GM21360 (cell line): ENCODE measurements at regions not wholly inside any gene's neighbourhood (a gene's known extent, or its start where the extent isn't known, plus 50 kb on each side); places are given as distances from the start of the nearest gene placed in this dataset.
"Not testable (repeated sequence)": the region's sequence is repeated elsewhere in the genome, so short reads cannot be mapped to it uniquely, and the experiment has no call there.

Experiments used
- ATAC-seq: cut with Tn5 transposase; IDR thresholded peaks from one replicate; pipeline ENCODE4 v1.9.1; 2021; ENCODE audit warnings: mild to moderate bottlenecking, moderate library complexity; ENCODE audit not compliant: unreplicated experiment

- no peak for ATAC-seq
Observed at GRCh38 chr12:87430444-87430843, 598.8 kb downstream of the C12orf50 start.

DNA sequence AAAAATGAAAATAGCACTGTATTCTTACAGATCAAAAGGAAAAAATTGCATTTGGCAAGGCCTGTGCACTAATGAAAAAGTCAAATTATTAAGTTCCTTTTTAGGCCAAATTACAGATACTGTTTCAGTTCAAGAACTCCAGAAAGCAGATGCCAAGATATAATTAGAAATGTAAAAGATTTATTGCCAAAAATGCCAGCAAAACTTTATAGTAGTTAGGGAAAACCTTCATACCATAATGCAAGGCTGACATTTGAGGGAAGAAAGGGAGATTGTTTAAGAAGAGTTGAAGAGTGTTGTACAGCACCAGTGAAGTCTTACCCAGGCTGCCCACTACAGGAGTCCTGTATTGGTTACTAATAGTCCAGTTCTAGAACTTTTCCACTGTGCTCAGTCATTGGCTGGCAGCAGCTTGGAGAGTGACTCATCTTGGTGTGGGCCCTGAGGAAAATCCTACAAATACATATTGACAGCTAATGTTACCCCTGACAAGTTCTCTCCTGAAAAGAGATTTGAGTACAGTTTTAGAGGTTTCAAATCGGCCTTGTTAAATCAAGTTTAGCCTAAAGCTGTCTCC lies 600.4 kb downstream of the C12orf50 start:
- no peak for ATAC-seq

GRCh38 chr12:87427770-87428169 lies 601.4 kb downstream of the C12orf50 start:
- ATAC-seq, result no peak

- no peak for ATAC-seq
Observed at GRCh38 chr12:87425942-87426554, 603.2 kb downstream of the C12orf50 start.

- not testable (repeated sequence) for ATAC-seq
Observed at GRCh38 chr12:87421233-87421632, 608.0 kb downstream of the C12orf50 start.

DNA sequence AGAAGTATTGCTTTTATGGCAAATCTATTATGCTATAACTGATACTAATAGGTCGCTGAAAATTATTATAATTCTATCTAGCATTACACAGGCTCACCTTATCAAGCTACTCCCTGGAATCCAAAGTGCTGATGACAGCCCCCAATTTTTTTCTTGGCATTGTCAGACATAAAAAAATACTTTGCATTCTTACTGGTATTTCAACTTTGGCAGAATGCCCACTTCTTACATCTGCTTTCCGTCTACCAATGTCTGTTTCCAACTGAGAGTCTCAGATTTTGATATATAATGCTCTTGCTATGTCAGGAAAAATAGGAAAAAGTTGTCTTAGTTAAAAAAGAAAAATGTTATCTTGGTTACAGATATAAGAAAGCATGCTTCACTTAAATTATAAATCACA lies 615.4 kb downstream of the C12orf50 start:
- ATAC-seq, result no peak

DNA sequence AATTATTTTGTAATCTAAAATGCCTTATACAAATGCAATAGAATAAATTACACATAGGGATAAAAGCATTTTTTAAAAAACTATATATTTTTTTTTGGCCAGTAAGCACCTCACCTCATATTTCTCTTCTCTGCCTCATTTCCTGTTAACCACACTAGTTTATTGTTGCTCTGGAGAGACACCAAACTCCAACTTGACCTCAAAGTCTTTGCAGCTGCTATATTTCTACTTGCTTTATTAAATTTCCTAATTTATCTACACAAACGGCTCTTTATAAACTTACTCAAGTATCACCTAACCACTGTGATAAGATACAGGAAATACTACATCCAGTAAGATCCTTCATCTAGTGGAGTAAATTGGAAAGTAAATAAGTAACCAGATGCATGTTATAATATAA lies 622.3 kb downstream of the C12orf50 start:
- no peak for ATAC-seq

- ATAC-seq, result no peak
Observed at GRCh38 chr12:87405918-87406317, 623.3 kb downstream of the C12orf50 start.

DNA sequence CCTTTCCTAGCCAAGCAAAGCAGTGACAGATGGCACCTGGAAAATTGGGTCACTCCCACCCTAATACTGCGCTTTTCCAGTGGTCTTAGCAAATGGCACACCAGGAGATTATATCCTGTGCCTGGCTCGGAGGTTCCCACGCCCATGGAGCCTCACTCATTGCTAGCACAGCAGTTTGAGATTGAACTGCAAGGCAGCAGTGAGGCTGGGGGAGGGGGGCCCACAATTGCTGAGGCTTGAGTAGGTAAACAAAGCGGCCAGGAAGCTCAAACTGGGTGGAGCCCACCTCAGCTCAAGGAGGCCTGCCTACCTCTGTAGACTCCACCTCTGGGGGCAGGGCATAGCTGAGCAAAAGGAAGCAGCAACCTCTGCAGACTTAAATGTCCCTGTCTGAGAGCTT lies 635.0 kb downstream of the C12orf50 start:
- ATAC-seq, result not testable (repeated sequence)

GRCh38 chr12:87388376-87388775 lies 640.8 kb downstream of the C12orf50 start:
- ATAC-seq, result no peak

GRCh38 chr12:87385322-87385721 lies 643.9 kb downstream of the C12orf50 start:
- ATAC-seq, result no peak

DNA sequence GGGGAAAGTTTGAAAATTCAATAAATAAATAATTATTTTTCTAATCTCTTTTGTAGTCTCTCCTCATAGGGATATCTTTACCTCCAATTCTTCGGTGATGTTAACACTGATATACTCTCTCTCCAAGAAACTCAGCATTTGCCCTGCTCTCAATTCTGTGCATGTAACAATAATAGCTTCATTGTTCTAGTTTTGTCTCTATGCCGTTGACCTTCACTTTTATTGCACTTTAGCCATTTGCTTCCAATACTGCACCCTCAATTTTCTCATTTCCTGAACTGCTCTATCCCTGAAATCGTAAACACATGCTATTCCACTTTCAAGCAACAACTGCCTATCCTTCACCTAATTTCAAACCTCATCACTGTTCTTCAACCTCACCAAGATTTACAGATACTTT lies 645.0 kb downstream of the C12orf50 start:
- ATAC-seq, result no peak

DNA sequence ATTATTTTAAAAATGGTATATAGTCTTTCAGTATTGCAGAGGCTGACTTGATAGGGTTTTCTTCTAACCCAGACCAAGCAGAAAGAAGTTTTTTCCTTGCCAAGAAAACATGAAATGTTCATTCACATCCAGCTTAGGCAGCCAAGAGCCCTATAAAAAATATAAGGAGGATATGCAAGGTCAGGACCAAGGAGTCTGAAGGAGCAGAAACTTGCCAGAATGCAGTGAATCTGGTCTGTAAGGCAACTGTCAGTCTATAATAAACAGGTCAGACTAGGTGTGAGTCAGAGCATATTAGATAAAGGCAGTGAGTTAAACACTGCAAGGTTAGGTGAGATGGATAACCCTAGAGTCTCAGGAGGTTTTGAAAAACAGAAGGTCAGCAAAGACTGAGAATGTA lies 645.5 kb downstream of the C12orf50 start:
- no peak for ATAC-seq

- ATAC-seq, result no peak
Observed at GRCh38 chr12:87382959-87383566, 646.1 kb downstream of the C12orf50 start.

DNA sequence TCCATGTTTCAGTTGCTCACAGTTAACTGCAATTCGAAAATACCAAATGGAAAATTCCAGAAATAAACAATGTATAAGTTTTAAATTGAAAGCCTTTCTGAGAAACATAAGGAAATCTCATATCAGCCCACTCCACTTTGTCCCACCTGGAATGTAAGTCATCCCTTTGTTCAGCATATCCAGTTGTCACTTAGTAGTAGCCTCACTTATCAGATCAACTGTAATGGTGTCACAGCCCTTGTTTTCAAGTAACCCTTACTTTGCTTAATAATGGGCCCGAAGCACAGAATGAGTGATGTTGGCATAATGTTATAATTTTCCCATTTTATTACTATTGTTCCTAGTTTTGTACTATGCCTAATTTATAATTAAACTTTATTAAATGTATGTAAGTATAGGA lies 646.8 kb downstream of the C12orf50 start:
- no peak for ATAC-seq

DNA sequence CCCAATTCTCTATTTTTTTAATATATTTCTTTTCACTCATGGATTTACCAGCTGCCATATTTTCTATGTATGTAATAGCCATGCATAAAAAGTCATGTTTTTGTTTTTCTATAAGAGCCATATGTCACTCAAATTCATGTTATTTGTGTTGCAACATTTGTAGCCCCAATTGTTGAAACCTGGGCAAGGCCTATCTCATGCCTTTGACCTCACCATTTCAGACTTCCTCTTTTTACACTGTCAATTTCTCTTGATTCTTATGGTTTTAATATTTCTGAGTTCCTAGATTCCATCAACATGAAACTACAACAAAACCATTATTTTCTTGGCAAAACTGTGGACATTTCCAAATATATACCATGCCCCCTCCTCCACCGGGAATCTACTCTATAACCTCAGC lies 647.5 kb downstream of the C12orf50 start:
- no peak for ATAC-seq

- ATAC-seq, result no peak
Observed at GRCh38 chr12:87378526-87378925, 650.7 kb downstream of the C12orf50 start.

DNA sequence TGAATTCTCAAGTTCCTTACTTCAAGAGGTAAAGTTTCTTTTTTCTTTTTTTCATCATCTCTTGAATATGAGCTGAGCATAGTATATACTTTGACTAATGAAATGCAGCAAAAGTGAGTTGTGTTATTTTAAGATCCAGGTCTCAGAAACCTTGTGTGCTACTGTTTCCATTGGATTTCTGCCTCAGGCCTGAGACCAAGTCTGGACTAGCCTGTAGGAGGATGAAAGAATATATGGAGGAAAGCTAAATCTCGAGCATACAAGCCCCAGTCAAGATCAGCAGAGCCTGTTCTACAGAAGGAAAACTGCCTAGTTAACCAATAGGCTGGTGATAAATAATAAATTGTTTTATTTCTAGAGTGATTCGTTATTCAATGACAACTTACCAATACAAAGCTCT lies 652.5 kb downstream of the C12orf50 start:
- no peak for ATAC-seq

- ATAC-seq, result no peak
Observed at GRCh38 chr12:87369161-87369560, 660.0 kb downstream of the C12orf50 start.

DNA sequence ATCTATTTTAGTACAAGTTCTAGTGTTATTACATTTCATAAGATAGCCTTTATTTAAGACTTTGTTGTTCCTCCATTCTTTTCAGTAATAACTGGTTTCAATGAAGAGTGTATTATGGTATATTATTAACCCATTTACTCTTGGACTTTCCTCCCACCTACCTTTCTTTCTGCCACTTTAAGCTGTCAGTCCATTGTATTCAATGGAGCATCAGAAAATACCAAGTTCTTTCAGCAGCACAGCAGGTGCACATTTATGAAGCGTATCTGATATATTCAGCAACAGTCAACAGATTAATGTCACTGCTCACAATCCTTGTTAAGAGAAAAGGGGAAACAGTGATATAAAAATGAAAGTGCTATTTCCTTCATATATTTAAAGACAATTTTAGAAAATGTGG lies 660.9 kb downstream of the C12orf50 start:
- no peak for ATAC-seq

DNA sequence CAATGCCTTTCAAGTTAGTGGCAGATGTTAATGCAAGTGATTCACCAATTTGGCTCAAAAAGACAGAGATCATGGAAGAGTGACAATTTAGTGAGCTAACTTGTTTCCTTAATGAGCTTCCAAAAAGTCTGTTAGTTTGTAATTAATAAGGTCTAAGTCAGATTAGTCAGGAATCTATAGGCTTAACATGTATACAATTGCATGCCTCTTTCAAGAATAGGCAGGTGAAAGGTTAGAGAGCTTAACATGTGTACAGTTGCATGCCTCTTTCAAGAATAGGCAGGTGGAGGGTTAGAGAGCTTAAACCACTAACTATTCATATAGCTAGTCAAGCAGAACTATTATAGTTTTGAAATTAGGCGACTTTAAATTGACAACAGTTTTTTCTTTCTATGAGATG lies 663.8 kb downstream of the C12orf50 start:
- no peak for ATAC-seq

DNA sequence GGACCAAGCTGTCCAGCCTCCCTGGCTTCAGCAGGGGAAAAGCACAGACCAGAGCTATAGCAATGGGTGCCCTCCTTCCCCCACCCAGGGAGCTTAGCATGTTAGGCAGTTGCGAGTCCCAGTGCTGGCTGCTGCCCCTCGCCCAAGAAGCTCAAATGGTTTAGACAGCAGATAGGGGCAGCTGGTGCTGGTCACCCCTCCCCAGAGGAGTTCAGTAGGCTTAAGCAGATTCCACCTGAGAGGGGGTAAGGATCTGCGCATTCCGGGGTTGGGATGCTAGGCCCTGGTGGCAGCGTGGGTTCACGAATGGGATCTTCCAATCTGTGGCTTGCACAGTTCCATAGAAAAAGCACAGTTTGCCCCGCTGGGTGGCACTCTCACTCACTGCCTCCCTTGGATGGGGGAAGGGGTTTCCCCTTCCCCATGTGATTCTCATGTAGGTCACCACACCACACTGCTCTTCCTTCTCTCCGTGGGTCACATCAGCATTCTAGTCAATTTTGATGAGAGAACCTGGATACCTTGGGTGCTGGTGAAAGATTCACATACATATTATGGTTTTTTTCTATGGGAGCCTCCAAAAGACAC lies 665.6 kb downstream of the C12orf50 start:
- ATAC-seq, result no peak
